T-helper 2 cell treated with Interferon-gamma antibody and Interleukin-4, amounts not matched to agents 100 ng/mL and 5 ng/mL, for 36 hours (primary cell): ENCODE measurements at regions not wholly inside any gene's neighbourhood (a gene's known extent, or its start where the extent isn't known, plus 50 kb on each side); places are given as distances from the start of the nearest gene placed in this dataset.

Experiments used
- intact Hi-C: fragments of 100-400 bp; cut with micrococcal nuclease; formaldehyde crosslinking; loops from one replicate; pipeline ENCODE4 v1.15.1; 2023

- intact Hi-C loops = no loop called here
Measured at GRCh38 chr9:115978659-115979096, 174.9 kb upstream of the PAPPA start.

GRCh38 chr9:115980054-115980453, 173.5 kb upstream of the PAPPA start:
- intact Hi-C loops = no loop called here

- intact Hi-C loops = no loop called here
Measured at GRCh38 chr9:115980502-115980901, 173.1 kb upstream of the PAPPA start.

- intact Hi-C loops = no loop called here
Measured at GRCh38 chr9:115980976-115981375, 172.6 kb upstream of the PAPPA start.

- intact Hi-C loops = no loop called here
Measured at GRCh38 chr9:115983366-115983765, 170.2 kb upstream of the PAPPA start.

GRCh38 chr9:115985657-115986056, 167.9 kb upstream of the PAPPA start:
- intact Hi-C loops = no loop called here

- intact Hi-C loops = no loop called here
Measured at GRCh38 chr9:115986508-115986907, 167.1 kb upstream of the PAPPA start.

GRCh38 chr9:115988701-115989100, 164.9 kb upstream of the PAPPA start:
- intact Hi-C loops = no loop called here

- intact Hi-C loops = no loop called here
Measured at GRCh38 chr9:115989831-115990230, 163.8 kb upstream of the PAPPA start.

- intact Hi-C loops = no loop called here
Measured at GRCh38 chr9:115992834-115993233, 160.8 kb upstream of the PAPPA start.

GRCh38 chr9:115997923-115998322, 155.7 kb upstream of the PAPPA start:
- intact Hi-C loops = no loop called here

- intact Hi-C loops = no loop called here
Measured at GRCh38 chr9:115998666-115999065, 154.9 kb upstream of the PAPPA start.

- intact Hi-C loops = no loop called here
Measured at GRCh38 chr9:115999498-115999897, 154.1 kb upstream of the PAPPA start.

- intact Hi-C loops = no loop called here
Measured at GRCh38 chr9:116000748-116001329, 152.8 kb upstream of the PAPPA start.

GRCh38 chr9:116002181-116002580, 151.4 kb upstream of the PAPPA start:
- intact Hi-C loops = no loop called here

- intact Hi-C loops = no loop called here
Measured at GRCh38 chr9:116002624-116003023, 151.0 kb upstream of the PAPPA start.

GRCh38 chr9:116003397-116003796, 150.2 kb upstream of the PAPPA start:
- intact Hi-C loops = no loop called here

GRCh38 chr9:116005205-116005604, 148.4 kb upstream of the PAPPA start:
- intact Hi-C loops = no loop called here

- intact Hi-C loops = no loop called here
Measured at GRCh38 chr9:116007824-116008223, 145.8 kb upstream of the PAPPA start.

- intact Hi-C loops = no loop called here
Measured at GRCh38 chr9:116008278-116008677, 145.3 kb upstream of the PAPPA start.

- intact Hi-C loops = no loop called here
Measured at GRCh38 chr9:116009420-116009819, 144.2 kb upstream of the PAPPA start.

- intact Hi-C loops = no loop called here
Measured at GRCh38 chr9:116015855-116016254, 137.7 kb upstream of the PAPPA start.

- intact Hi-C loops = no loop called here
Measured at GRCh38 chr9:116020146-116020545, 133.4 kb upstream of the PAPPA start.

GRCh38 chr9:116020801-116021200, 132.8 kb upstream of the PAPPA start:
- intact Hi-C loops = no loop called here
